Spleen (tissue), 7 donors: ENCODE measurements at regions not wholly inside any gene's neighbourhood (a gene's known extent, or its start where the extent isn't known, plus 50 kb on each side); places are given as distances from the start of the nearest gene placed in this dataset.

Experiments
- CTCF ChIP-seq, 11 experiments: fragments of 200-600 bp in 7 of 11; fragments of 450-650 bp in 4 of 11; sonication (generic) in 4 of 11; IDR thresholded peaks in 8 of 11; conservative IDR thresholded peaks in 3 of 11; 1 replicate in 7 of 11; 2 replicates in 4 of 11; pipeline versions ENCODE4 v1.4.0 to v1.8.0; 2016 to 2021; ENCODE audit warnings: antibody characterized with exemption in 11 of 11, inconsistent platforms in 4 of 11, mild to moderate bottlenecking in 1 of 11
- POLR2AphosphoS5 ChIP-seq, 3 donors: sonication (generic); formaldehyde crosslinking; IDR thresholded peaks; one replicate each; pipeline ENCODE4 v1.5.1; 2017; ENCODE audit warnings: antibody characterized with exemption in 3 of 3
- donor health status: DM: no; HTN: no; CAD: no; lungs with moderate emphysema.
- donor health status: DM: no; HTN: no; CAD: no.
- donor health status: DM: no; HTN: no; CAD: no.

GRCh38 chr20:40223810-40224209 is 465.2 kb downstream of the MAFB start:
- TF ChIP-seq POLR2AphosphoS5 (IDR thresholded peaks at IDR 0.05): no peak
- TF ChIP-seq CTCF (IDR thresholded peaks at IDR 0.05 in 8 of 11, conservative IDR thresholded peaks at IDR 0.05 in 3 of 11): no peak
